ENCODE measurements at regions not wholly inside any gene's neighbourhood (a gene's known extent, or its start where the extent isn't known, plus 50 kb on each side); places are given as distances from the start of the nearest gene placed in this dataset.

DNA sequence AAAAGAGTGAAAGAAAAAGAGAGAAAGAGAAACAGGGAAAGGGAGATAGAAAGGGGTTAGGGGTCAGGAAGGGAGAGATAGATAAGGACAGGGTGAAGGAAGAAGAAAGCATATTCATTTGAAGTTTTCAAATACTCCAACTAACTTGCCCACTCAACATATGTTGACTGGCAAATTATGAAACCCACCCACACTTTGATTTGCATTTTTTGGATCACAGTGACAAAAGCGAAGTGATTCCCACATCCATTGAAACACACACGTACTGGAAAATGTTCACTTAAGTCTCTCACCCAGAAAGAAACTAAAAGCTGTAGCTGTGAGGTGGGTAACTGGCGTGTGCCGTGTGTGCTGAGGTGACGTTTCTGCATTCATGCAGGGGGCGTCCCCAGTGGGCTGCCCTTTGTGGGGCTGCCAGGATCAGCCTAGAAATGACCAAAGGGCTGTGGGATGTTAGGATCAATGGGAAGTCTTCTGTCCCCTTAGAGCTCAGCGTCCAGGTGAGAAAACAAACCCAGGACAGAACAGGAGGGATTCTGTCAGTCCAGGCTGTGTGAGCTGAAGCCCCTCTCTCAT is 134.9 kb upstream of the ADARB2 start:
- DNase-seq (ENCODE audit: low spot score): no peak
- TF ChIP-seq, protein P1, sequence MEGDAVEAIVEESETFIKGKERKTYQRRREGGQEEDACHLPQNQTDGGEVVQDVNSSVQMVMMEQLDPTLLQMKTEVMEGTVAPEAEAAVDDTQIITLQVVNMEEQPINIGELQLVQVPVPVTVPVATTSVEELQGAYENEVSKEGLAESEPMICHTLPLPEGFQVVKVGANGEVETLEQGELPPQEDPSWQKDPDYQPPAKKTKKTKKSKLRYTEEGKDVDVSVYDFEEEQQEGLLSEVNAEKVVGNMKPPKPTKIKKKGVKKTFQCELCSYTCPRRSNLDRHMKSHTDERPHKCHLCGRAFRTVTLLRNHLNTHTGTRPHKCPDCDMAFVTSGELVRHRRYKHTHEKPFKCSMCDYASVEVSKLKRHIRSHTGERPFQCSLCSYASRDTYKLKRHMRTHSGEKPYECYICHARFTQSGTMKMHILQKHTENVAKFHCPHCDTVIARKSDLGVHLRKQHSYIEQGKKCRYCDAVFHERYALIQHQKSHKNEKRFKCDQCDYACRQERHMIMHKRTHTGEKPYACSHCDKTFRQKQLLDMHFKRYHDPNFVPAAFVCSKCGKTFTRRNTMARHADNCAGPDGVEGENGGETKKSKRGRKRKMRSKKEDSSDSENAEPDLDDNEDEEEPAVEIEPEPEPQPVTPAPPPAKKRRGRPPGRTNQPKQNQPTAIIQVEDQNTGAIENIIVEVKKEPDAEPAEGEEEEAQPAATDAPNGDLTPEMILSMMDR (IDR thresholded peaks at IDR 0.05; ENCODE audit: extremely low read depth, missing control alignments): no peak

DNA sequence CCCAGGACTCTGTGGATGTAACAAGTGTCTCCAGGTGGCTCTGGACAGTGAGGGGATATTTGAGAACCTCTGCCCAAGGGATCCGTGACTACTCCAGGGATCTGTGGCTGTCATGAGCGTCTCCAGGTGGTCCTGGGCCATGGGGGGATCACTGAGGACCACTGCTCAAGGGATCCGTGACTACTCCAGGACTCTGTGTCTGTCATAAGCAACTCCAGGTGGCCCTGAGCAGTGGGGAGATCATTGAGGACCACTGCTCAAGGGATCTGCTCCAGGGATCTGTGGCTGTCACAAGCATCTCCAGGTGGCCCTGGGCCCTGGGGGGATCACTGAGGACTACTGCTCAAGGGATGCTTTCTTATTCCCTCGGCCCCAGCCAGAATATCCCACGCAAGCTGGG is 133.2 kb upstream of the ADARB2 start:
- DNase-seq (ENCODE audit: low spot score): no peak
- TF ChIP-seq, protein P1 (IDR thresholded peaks at IDR 0.05; ENCODE audit: extremely low read depth, missing control alignments): no peak

DNA sequence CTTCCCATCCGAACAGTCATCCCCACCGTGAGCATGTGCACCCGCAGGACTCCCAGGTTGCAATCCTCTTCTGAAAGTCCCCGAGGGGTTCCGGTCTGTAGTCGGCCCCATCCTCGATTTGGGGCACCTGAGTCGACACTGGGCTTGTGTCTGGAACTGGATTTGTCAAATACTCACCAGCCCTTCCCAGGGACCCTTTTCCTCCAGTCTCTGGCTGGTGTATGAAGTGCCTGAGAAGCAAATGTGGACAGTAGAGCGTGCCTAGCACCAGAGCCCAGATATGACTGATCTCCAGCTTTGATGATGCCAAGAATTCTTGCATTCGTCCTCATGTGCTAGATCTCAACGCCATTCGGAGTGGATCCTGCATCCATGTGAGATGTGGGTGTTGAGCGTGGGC is 132.5 kb upstream of the ADARB2 start:
- TF ChIP-seq, protein P1 (IDR thresholded peaks at IDR 0.05; ENCODE audit: extremely low read depth, missing control alignments): no peak
- DNase-seq (ENCODE audit: low spot score): no peak

DNA sequence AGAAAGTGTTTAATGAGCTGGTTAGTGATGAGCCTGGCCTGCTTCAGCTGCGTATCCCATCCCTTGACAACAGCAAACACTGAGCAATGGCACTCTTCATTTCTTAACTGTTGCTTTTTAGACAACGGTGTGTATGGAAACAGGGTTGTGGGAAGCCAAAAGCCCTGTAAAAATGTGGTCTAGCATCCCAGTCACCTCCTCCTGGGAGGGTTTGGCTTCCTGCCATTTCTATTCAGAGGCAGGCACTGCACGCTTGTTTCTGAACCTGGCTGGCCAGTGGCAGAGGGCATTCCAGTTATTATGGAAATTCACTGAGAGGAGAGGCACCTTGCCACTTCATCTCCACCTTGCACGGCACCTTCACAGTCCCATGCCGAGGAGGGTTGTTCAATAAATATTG is 123.0 kb upstream of the ADARB2 start:
- TF ChIP-seq, protein P1 (IDR thresholded peaks at IDR 0.05; ENCODE audit: extremely low read depth, missing control alignments): no peak
- no peak for DNase-seq (ENCODE audit: low spot score)

DNA sequence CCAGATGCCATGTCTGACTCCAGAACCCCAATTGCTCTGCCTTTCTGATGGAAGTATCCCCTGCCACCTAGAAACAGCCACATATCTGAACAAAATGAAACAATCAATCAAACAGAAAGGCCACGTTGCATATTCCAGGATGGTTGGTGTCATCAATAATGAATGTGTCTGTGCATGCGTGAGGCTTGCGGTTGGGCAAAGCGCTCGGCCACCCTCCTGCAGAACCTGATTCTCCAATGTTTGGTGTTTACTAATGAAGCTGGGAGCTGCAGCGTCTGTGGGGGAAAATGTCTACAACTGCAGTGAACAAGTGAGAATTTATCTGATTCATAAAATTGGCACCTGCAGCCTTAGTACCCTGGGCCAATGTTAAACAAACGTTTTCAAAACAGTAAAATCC is 121.2 kb upstream of the ADARB2 start:
- no peak for DNase-seq (ENCODE audit: low spot score)
- TF ChIP-seq, protein P1 (IDR thresholded peaks at IDR 0.05; ENCODE audit: extremely low read depth, missing control alignments): no peak

DNA sequence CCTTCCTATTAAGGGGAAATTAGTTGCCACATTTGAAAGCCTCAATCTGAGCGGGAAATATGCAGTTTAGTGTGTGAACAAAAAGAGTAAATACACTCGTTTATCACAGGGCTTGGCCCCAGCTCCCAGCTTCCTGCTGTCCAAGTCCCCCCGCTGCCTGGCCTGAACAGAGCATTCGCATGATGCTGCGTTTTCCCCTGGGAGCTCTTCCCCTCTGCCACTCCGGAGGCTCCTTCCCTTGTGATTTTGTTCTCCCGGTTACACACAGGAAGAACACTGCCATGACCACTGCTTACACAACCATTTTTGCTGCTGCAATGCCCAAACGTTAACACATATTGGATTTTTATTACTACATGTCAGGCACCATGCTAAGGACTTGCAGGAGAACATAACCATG is 120.7 kb upstream of the ADARB2 start:
- TF ChIP-seq, protein P1 (IDR thresholded peaks at IDR 0.05; ENCODE audit: extremely low read depth, missing control alignments): no peak
- DNase-seq (ENCODE audit: low spot score): no peak

DNA sequence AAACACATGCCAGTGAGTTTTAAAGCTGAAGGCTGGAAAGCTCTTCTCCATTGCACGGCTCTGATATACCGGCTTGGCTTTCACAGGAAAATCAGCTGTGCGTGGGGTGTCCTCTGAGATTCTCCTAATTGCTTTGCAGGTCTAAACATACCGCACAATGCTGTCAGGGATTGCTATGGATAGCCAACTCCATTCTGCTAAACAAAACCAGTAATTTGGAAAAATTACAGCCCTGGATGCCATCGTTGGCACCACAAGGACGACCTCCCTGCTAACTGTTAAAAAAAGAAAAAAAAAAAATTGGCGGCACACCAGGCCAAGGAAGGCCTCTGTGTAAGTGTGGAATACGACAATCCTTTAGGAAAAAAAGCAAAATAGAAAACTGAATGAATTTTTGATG is 118.6 kb upstream of the ADARB2 start:
- TF ChIP-seq, protein P1 (IDR thresholded peaks at IDR 0.05; ENCODE audit: extremely low read depth, missing control alignments): no peak
- DNase-seq (ENCODE audit: low spot score): no peak

Data from GM20000 (cell line).